ENCODE measurements at regions not wholly inside any gene's neighbourhood (a gene's known extent, or its start where the extent isn't known, plus 50 kb on each side); places are given as distances from the start of the nearest gene placed in this dataset.

DNA sequence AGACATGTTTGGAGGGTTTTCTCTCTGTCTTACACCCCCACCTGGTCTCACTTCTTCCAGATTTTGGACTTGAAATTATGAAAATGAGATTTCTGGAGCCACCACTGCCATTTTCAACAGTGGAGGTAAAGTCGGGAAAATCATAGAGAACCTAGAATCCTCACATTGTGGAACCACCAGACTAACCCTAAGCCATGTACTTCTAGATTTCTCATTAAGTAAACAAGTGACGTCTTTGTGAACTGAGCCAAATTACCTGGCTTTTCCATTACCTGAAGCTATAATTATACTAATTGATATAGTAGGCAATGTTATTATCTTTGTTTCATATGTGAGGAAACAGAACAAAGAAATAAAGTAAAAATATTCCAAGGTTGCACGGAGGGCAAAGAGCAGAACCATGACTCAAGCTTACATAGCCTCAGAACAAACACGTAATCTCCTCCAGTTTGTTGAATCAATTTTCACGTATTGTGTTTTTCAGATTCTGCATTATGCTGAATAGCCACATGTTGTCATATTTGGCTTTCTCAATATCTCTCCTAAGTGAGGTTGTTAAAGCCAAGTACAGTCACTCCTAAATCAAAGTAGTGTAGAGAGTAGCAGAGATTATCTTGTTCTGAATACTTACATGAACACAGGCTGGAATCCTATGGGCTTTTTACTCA is 101.3 kb upstream of the CMC1 start:
- ChIA-PET POLR2A (ENCODE audit: low non-redundant PET) (no interaction called here), CTCF (no interaction called here)
- TF ChIP-seq, protein P1, sequence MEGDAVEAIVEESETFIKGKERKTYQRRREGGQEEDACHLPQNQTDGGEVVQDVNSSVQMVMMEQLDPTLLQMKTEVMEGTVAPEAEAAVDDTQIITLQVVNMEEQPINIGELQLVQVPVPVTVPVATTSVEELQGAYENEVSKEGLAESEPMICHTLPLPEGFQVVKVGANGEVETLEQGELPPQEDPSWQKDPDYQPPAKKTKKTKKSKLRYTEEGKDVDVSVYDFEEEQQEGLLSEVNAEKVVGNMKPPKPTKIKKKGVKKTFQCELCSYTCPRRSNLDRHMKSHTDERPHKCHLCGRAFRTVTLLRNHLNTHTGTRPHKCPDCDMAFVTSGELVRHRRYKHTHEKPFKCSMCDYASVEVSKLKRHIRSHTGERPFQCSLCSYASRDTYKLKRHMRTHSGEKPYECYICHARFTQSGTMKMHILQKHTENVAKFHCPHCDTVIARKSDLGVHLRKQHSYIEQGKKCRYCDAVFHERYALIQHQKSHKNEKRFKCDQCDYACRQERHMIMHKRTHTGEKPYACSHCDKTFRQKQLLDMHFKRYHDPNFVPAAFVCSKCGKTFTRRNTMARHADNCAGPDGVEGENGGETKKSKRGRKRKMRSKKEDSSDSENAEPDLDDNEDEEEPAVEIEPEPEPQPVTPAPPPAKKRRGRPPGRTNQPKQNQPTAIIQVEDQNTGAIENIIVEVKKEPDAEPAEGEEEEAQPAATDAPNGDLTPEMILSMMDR (conservative IDR thresholded peaks at IDR 0.05; ENCODE audit: low read depth): no peak
- no peak for DNase-seq (ENCODE audit: low spot score)
- H3K27ac ChIP-seq: no peak overlapping the region

DNA sequence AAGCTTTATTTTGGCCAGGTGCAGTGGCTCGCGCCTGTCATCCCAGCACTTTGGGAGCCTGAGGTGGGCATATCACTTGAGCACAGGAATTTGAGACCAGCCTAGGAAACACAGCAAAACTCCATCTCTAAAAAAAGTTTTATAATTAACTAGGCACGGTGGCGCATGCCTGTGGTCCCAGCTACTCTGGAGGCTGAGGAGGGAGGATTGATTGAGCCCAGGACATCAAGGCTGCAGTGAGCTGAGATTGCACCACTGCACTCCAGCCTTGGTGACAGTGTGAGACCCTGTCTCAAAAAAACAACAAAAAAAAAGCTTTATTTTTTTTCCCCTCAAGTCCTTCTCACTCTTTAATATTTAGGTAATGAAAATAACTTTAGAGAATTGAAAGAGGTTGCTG is 100.8 kb upstream of the CMC1 start:
- no peak overlapping the region for H3K27ac ChIP-seq
- ChIA-PET CTCF (no interaction called here), POLR2A (ENCODE audit: low non-redundant PET) (no interaction called here)
- no peak for DNase-seq (ENCODE audit: low spot score)
- TF ChIP-seq, protein P1 (conservative IDR thresholded peaks at IDR 0.05; ENCODE audit: low read depth): no peak

DNA sequence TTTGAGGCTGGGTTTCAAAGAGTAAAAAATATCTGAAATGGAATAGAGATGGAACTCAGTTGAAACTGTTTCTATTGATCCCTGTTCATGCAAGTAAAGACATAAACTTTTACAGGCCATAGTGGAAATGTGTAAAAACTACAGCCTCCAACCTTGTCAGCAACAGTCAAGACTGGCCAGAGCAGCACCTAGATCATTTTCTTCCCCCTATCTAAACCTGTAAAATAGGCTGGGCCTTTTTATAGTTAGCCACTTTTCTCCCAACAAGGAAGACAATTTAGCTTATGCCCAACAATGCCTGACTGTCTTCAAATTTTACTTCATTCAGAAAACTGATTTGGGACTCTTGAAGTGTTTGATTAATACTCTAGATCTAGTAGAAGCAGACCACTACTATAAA is 91.5 kb upstream of the CMC1 start:
- DNase-seq (ENCODE audit: low spot score): no peak
- TF ChIP-seq, protein P1 (conservative IDR thresholded peaks at IDR 0.05; ENCODE audit: low read depth): no peak
- ChIA-PET POLR2A (ENCODE audit: low non-redundant PET) (no interaction called here), CTCF (no interaction called here)
- no peak overlapping the region for H3K27ac ChIP-seq

DNA sequence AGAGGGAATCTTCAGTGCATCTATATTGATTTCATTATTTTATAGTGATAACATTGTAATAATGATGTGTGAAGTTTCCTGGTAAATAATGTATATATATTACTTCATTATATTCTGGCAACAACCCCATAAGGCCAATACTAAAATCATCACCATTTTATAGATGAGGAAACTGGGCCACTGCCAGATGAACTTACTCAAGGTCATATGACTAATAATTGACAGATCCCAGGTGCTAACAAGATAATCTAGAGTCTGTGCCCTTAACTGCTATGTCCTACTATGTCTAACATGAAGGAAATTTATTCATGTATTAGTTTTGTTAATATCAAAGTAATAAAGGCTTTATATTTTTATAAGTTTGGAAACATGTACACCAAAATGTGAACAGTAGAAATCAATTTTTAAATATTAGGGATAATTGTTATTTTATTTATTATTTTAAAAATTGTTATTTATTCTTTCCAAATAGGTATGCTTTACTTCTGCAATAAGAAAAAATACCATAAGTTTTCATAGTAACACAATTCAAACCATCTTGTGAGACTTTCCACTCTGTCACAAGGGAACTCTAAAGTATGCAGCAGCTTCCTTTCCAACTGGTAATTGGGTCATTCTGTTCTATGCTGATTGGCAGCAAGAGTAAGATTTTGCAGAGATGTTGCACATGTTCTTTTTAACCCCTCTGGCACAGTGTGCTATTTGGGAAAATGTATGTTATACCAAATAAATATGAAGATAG is 90.8 kb upstream of the CMC1 start:
- ChIA-PET POLR2A (ENCODE audit: low non-redundant PET) (no interaction called here), CTCF (no interaction called here)
- H3K27ac ChIP-seq: no peak overlapping the region
- DNase-seq (ENCODE audit: low spot score): no peak
- TF ChIP-seq, protein P1 (conservative IDR thresholded peaks at IDR 0.05; ENCODE audit: low read depth): no peak

DNA sequence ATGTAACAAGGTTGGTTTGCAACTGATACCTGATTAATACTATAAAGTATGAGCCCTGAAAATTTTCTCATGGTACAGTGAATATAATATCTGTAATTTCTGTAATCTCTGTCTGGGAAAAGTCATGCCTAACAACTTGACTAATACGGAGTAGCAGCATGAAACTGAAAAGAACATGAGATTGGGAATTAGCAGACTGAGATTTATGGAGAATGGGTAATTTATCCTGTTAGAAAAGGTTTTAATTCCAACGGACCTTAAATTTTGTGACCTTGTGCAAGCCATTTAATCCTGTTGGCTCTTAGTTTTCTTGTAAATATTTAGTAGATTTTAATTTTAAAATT is 90.2 kb upstream of the CMC1 start:
- POLR2A ChIA-PET (ENCODE audit: low non-redundant PET): no interaction called here

DNA sequence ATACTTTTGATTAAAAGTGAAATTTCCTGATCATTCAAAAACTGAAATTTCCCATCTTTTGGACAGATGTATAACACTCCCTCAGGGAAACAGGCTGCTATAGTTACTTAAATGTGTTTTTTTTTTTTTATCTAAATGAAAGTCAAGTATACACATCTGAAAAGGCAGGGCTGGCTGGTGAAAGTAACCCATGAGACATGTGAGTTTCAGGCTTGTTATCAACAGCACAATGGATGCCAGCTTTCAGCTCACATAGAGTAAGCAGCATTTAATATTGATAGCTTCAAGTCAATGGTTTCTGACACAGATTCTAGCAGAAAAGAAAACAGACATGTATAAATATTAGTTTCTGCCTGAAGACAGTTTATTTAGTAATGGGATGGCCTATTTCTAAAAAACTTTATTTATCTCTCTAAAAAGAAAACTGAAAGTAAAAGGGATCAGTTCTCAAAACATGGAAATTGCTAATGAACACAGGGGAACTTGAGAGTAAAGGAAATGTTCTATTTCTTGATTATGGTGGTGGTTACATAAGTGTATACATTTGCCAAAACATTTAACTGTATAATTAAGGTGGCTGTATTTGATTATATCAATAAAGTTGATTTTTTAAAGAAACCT is 89.7 kb upstream of the CMC1 start:
- no peak overlapping the region for H3K27ac ChIP-seq
- TF ChIP-seq, protein P1 (conservative IDR thresholded peaks at IDR 0.05; ENCODE audit: low read depth): no peak
- CTCF ChIA-PET: interaction anchor here (0.6 kb wide), 1 partner anchor 18 kb away, joined by 5 read pairs; no protein-coding TSS in a partner anchor
- DNase-seq (ENCODE audit: low spot score): no peak
- POLR2A ChIA-PET (ENCODE audit: low non-redundant PET): no interaction called here

More for the DNA sequence above, 90.2 kb upstream of the CMC1 start:
- no peak for DNase-seq (ENCODE audit: low spot score)
- H3K27ac ChIP-seq: no peak overlapping the region
- CTCF ChIA-PET: interaction anchor here (0.6 kb wide), 1 partner anchor 19 kb away, joined by 5 read pairs; no protein-coding TSS in a partner anchor
- TF ChIP-seq, protein P1 (conservative IDR thresholded peaks at IDR 0.05; ENCODE audit: low read depth): no peak

Measured in RWPE1 (cell line).